Left ventricle myocardium inferior (tissue), 1 donor: ENCODE measurements at regions not wholly inside any gene's neighbourhood (a gene's known extent, or its start where the extent isn't known, plus 50 kb on each side); places are given as distances from the start of the nearest gene placed in this dataset.

Source experiments
- DNase-seq: peaks from one replicate; pipeline ENCODE4 v3.0.0-alpha.2; 2020
- H3K27ac ChIP-seq: fragments of 200-600 bp; replicated peaks from 2 replicates; pipeline ENCODE4 v1.8.0; 2021
- H3K27me3 ChIP-seq: fragments of 200-600 bp; 2 replicates; pipeline ENCODE4 v1.8.0; 2021; ENCODE audit warnings: low read depth
- H3K36me3 ChIP-seq: fragments of 200-600 bp; 2 replicates; pipeline ENCODE4 v1.8.0; 2021
- H3K4me1 ChIP-seq: fragments of 200-600 bp; 2 replicates; pipeline ENCODE4 v1.8.0; 2021
- H3K4me3 ChIP-seq: fragments of 200-600 bp; 2 replicates; pipeline ENCODE4 v1.8.0; 2021; ENCODE audit warnings: mild to moderate bottlenecking, moderate library complexity
- H3K9me3 ChIP-seq: fragments of 200-600 bp; replicated peaks from 2 replicates; pipeline ENCODE4 v1.8.0; 2021
- CTCF ChIP-seq: fragments of 200-600 bp; IDR thresholded peaks from 2 replicates; pipeline ENCODE4 v1.8.0; 2021; ENCODE audit warnings: antibody characterized with exemption, mild to moderate bottlenecking, borderline replicate concordance
- intact Hi-C: fragments of 100-400 bp; cut with micrococcal nuclease; formaldehyde crosslinking; loops from one replicate; pipeline ENCODE4 v1.11.0; 2022
- donor health status: DM: no; HTN: yes; CAD: no; lungs with severe emphysema.

- intact Hi-C loops: no loop called here
- Histone ChIP-seq H3K27ac (no peak overlapping the region), H3K27me3 (no peaks in the 10 kb centered on the region), H3K36me3 (no peaks in the 10 kb centered on the region), H3K9me3 (no peaks in the 10 kb centered on the region), H3K4me3 (no peak overlapping the region), H3K4me1 (no peaks in the 10 kb centered on the region)
- no peak for TF ChIP-seq CTCF
- no peak for DNase-seq
These were observed 51.0 kb upstream of the ACTR3 start for GRCh38 chr2:113838744-113839444.

- no peak for DNase-seq
- no peak for TF ChIP-seq CTCF
- no peaks in the 10 kb centered on the region for H3K27me3 ChIP-seq
- intact Hi-C loops: no loop called here
- H3K4me1 ChIP-seq: no peaks in the 10 kb centered on the region
- no peak overlapping the region for H3K27ac ChIP-seq
- no peaks in the 10 kb centered on the region for H3K9me3 ChIP-seq
- H3K4me3 ChIP-seq: no peak overlapping the region
- H3K36me3 ChIP-seq: no peaks in the 10 kb centered on the region
These were observed 51.6 kb upstream of the ACTR3 start for GRCh38 chr2:113838277-113838676.

GRCh38 chr2:113834051-113834730 is 55.7 kb upstream of the ACTR3 start:
- Histone ChIP-seq H3K27ac (no peak overlapping the region), H3K36me3 (no peaks in the 10 kb centered on the region), H3K4me3 (no peak overlapping the region), H3K4me1 (no peaks in the 10 kb centered on the region), H3K9me3 (no peaks in the 10 kb centered on the region), H3K27me3 (no peaks in the 10 kb centered on the region)
- intact Hi-C loops: no loop called here
- no peak for DNase-seq
- TF ChIP-seq CTCF: no peak

GRCh38 chr2:113832795-113833290 is 57.0 kb upstream of the ACTR3 start:
- DNase-seq: no peak
- H3K4me1 ChIP-seq: no peaks in the 10 kb centered on the region
- no peak for TF ChIP-seq CTCF
- no peak overlapping the region for H3K4me3 ChIP-seq
- no peaks in the 10 kb centered on the region for H3K9me3 ChIP-seq
- no peaks in the 10 kb centered on the region for H3K27me3 ChIP-seq
- intact Hi-C loops: no loop called here
- H3K27ac ChIP-seq: no peak overlapping the region
- no peaks in the 10 kb centered on the region for H3K36me3 ChIP-seq

GRCh38 chr2:113831161-113831560 is 58.7 kb upstream of the ACTR3 start:
- no peak for TF ChIP-seq CTCF
- Histone ChIP-seq H3K27ac (no peak overlapping the region), H3K4me1 (no peaks in the 10 kb centered on the region), H3K9me3 (no peaks in the 10 kb centered on the region), H3K27me3 (no peaks in the 10 kb centered on the region), H3K4me3 (no peak overlapping the region), H3K36me3 (no peaks in the 10 kb centered on the region)
- intact Hi-C loops: no loop called here
- DNase-seq: no peak
